OCI-LY1 (cell line): ENCODE measurements at regions not wholly inside any gene's neighbourhood (a gene's known extent, or its start where the extent isn't known, plus 50 kb on each side); places are given as distances from the start of the nearest gene placed in this dataset.

Experiments used
- H2AFZ ChIP-seq: fragments of 200-600 bp; sonication (generic), shearing (Covaris generic); 2 replicates; pipeline ENCODE4 v1.6.0; 2014; ENCODE audit warnings: antibody characterized with exemption, mild to moderate bottlenecking, low read length
- H3F3A ChIP-seq: fragments of 200-600 bp; sonication (generic), shearing (Covaris generic); 2 replicates; pipeline ENCODE4 v1.6.0; 2014; ENCODE audit warnings: mild to moderate bottlenecking, antibody characterized with exemption, low read length, moderate library complexity; ENCODE audit not compliant: insufficient read depth
- H3K27ac ChIP-seq: fragments of 200-600 bp; sonication (generic); 2 replicates; pipeline ENCODE4 v1.5.1; 2014; ENCODE audit warnings: low read length, mixed run types, mild to moderate bottlenecking, low read depth; ENCODE audit not compliant: poor library complexity, severe bottlenecking
- H3K27me3 ChIP-seq: fragments of 200-600 bp; sonication (generic); 2 replicates; pipeline ENCODE4 v1.6.0; 2014; ENCODE audit warnings: antibody characterized with exemption, mild to moderate bottlenecking, low read length, moderate library complexity; ENCODE audit not compliant: insufficient read depth
- H3K36me3 ChIP-seq: fragments of 200-600 bp; sonication (generic); 2 replicates; pipeline ENCODE4 v1.6.1; 2014; ENCODE audit warnings: mild to moderate bottlenecking, antibody characterized with exemption, low read length, moderate library complexity, mixed read lengths; ENCODE audit not compliant: insufficient read depth
- H3K4me1 ChIP-seq: fragments of 200-600 bp; sonication (generic); 2 replicates; pipeline ENCODE4 v1.5.1; 2014; ENCODE audit warnings: mild to moderate bottlenecking, low read length, moderate library complexity; ENCODE audit not compliant: insufficient read depth, severe bottlenecking
- H3K4me2 ChIP-seq: fragments of 200-600 bp; sonication (generic), shearing (Covaris generic); 2 replicates; pipeline ENCODE4 v1.6.1; 2014; ENCODE audit warnings: low read length
- H3K4me3 ChIP-seq: fragments of 200-600 bp; sonication (generic); 2 replicates; pipeline ENCODE4 v1.5.1; 2014; ENCODE audit warnings: low read length, low read depth, mild to moderate bottlenecking, mixed read lengths; ENCODE audit not compliant: poor library complexity, severe bottlenecking
- H3K79me2 ChIP-seq: fragments of 200-600 bp; shearing (Covaris generic); 2 replicates; pipeline ENCODE4 v1.6.1; 2016; ENCODE audit warnings: mixed run types, low read length, mixed read lengths; ENCODE audit not compliant: insufficient read depth
- H3K9ac ChIP-seq: fragments of 200-600 bp; sonication (generic), shearing (Covaris generic); 2 replicates; pipeline ENCODE4 v1.6.1; 2014; ENCODE audit warnings: mild to moderate bottlenecking, low read length, mixed read lengths
- H3K9me2 ChIP-seq: fragments of 200-600 bp; sonication (generic), shearing (Covaris generic); 2 replicates; pipeline ENCODE4 v1.6.1; 2014; ENCODE audit warnings: low read depth, mild to moderate bottlenecking, low read length, mixed read lengths
- H3K9me3 ChIP-seq: fragments of 200-600 bp; shearing (Covaris generic); 2 replicates; pipeline ENCODE4 v1.6.1; 2014; ENCODE audit warnings: low read length, mixed read lengths
- H4K20me1 ChIP-seq: fragments of 200-600 bp; sonication (generic), shearing (Covaris generic); 2 replicates; pipeline ENCODE4 v1.6.0; 2016; ENCODE audit warnings: mild to moderate bottlenecking, low read length; ENCODE audit not compliant: insufficient read depth
- CTCF ChIP-seq: fragments of 200-600 bp; sonication (generic), shearing (Covaris generic); IDR thresholded peaks from 2 replicates; pipeline ENCODE4 v1.5.1; 2017; ENCODE audit warnings: mild to moderate bottlenecking, antibody characterized with exemption, low read length, moderate library complexity, mixed read lengths
- EZH2 ChIP-seq: fragments of 200-600 bp; sonication (generic), shearing (Covaris generic); IDR thresholded peaks from 2 replicates; pipeline ENCODE4 v1.8.0; 2017; ENCODE audit warnings: borderline replicate concordance, mixed run types, mild to moderate bottlenecking, antibody characterized with exemption, low read length, moderate library complexity, mixed read lengths

- Histone ChIP-seq H3K4me3 (no peak overlapping the region), H3K4me2 (no peak overlapping the region), H3K27ac (no peak overlapping the region), H3K27me3 (peaks cover 7% of the 10 kb centered on the region; the same call in 1 of the 2 replicates), H3K9ac (no peak overlapping the region), H3F3A (no peaks in the 10 kb centered on the region), H3K4me1 (no peaks in the 10 kb centered on the region), H2AFZ (no peak overlapping the region), H3K79me2 (no peaks in the 10 kb centered on the region), H4K20me1 (no peaks in the 10 kb centered on the region), H3K36me3 (no peaks in the 10 kb centered on the region), H3K9me2 (no peaks in the 10 kb centered on the region), H3K9me3 (no peaks in the 10 kb centered on the region)
- no peak for TF ChIP-seq EZH2
- TF ChIP-seq CTCF, result no peak
Observed at GRCh38 chr4:138675685-138676084, 339.9 kb upstream of the NOCT start.

GRCh38 chr4:138674209-138674608 lies 341.4 kb upstream of the NOCT start:
- no peaks in the 10 kb centered on the region for H3K9me2 ChIP-seq
- TF ChIP-seq EZH2, result no peak
- H2AFZ ChIP-seq, result no peak overlapping the region
- peaks cover 7% of the 10 kb centered on the region; the same call in 1 of the 2 replicates for H3K27me3 ChIP-seq
- H3K9me3 ChIP-seq, result no peaks in the 10 kb centered on the region
- no peaks in the 10 kb centered on the region for H3K4me1 ChIP-seq
- H3F3A ChIP-seq, result no peaks in the 10 kb centered on the region
- no peaks in the 10 kb centered on the region for H3K36me3 ChIP-seq
- no peaks in the 10 kb centered on the region for H3K79me2 ChIP-seq
- no peak overlapping the region for H3K9ac ChIP-seq
- H3K4me3 ChIP-seq, result no peak overlapping the region
- no peaks in the 10 kb centered on the region for H4K20me1 ChIP-seq
- no peak overlapping the region for H3K27ac ChIP-seq
- no peak overlapping the region for H3K4me2 ChIP-seq

GRCh38 chr4:138673053-138673452 lies 342.5 kb upstream of the NOCT start:
- H3K4me3 ChIP-seq, result no peak overlapping the region
- H3K9me3 ChIP-seq, result no peaks in the 10 kb centered on the region
- no peaks in the 10 kb centered on the region for H4K20me1 ChIP-seq
- no peak overlapping the region for H3K9ac ChIP-seq
- H3F3A ChIP-seq, result no peaks in the 10 kb centered on the region
- H3K4me2 ChIP-seq, result no peak overlapping the region
- H3K27ac ChIP-seq, result no peak overlapping the region
- no peaks in the 10 kb centered on the region for H3K36me3 ChIP-seq
- TF ChIP-seq EZH2 (no peak), CTCF (no peak)
- no peak overlapping the region for H2AFZ ChIP-seq
- H3K27me3 ChIP-seq, result peaks cover 7% of the 10 kb centered on the region; the same call in 1 of the 2 replicates
- H3K9me2 ChIP-seq, result no peaks in the 10 kb centered on the region
- no peaks in the 10 kb centered on the region for H3K4me1 ChIP-seq
- no peaks in the 10 kb centered on the region for H3K79me2 ChIP-seq

- Histone ChIP-seq H3K9ac (no peak overlapping the region), H3K79me2 (no peaks in the 10 kb centered on the region), H3K4me2 (no peak overlapping the region), H3K9me3 (no peaks in the 10 kb centered on the region), H2AFZ (no peak overlapping the region), H3K27ac (no peak overlapping the region), H3K9me2 (no peaks in the 10 kb centered on the region), H3F3A (no peaks in the 10 kb centered on the region), H4K20me1 (no peaks in the 10 kb centered on the region), H3K4me3 (no peak overlapping the region), H3K4me1 (no peaks in the 10 kb centered on the region), H3K36me3 (no peaks in the 10 kb centered on the region), H3K27me3 (peaks cover 7% of the 10 kb centered on the region; the same call in 1 of the 2 replicates)
- TF ChIP-seq EZH2, result no peak
- no peak for TF ChIP-seq CTCF
Observed at GRCh38 chr4:138672393-138672976, 343.1 kb upstream of the NOCT start.
